Neural cell (in vitro differentiated cells): ENCODE measurements at regions not wholly inside any gene's neighbourhood (a gene's known extent, or its start where the extent isn't known, plus 50 kb on each side); places are given as distances from the start of the nearest gene placed in this dataset.

Source experiments
- H2AFZ ChIP-seq: fragments of 200-600, 300-800 bp; sonication (generic), shearing (Covaris generic); 2 replicates; pipeline ENCODE4 v1.6.0; 2014; ENCODE audit warnings: low read depth, mild to moderate bottlenecking, antibody characterized with exemption, low read length, moderate library complexity
- H3F3A ChIP-seq: fragments of 200-600 bp; shearing (Covaris generic); 2 replicates; pipeline ENCODE4 v1.6.1; 2016; ENCODE audit warnings: mild to moderate bottlenecking, moderate library complexity, mixed read lengths, antibody characterized with exemption, low read length; ENCODE audit not compliant: insufficient read depth, poor library complexity, severe bottlenecking
- H3K27ac ChIP-seq: fragments of 200-600, 300-800 bp; sonication (generic), shearing (Covaris generic); 2 replicates; pipeline ENCODE4 v1.5.1; 2014; ENCODE audit warnings: mild to moderate bottlenecking, low read length, moderate library complexity
- H3K27me3 ChIP-seq: fragments of 300-800, 200-600 bp; sonication (generic), shearing (Covaris generic); 2 replicates; pipeline ENCODE4 v1.6.0; 2014; ENCODE audit warnings: mild to moderate bottlenecking, low read depth, low read length, moderate library complexity; ENCODE audit not compliant: insufficient read depth
- H3K36me3 ChIP-seq: fragments of 300-800, 200-600 bp; sonication (generic), shearing (Covaris generic); 2 replicates; pipeline ENCODE4 v1.5.1; 2014; ENCODE audit warnings: mild to moderate bottlenecking, antibody characterized with exemption, low read length, moderate library complexity; ENCODE audit not compliant: insufficient read depth
- H3K4me2 ChIP-seq: fragments of 300-800, 200-600 bp; sonication (generic), shearing (Covaris generic); 2 replicates; pipeline ENCODE4 v1.6.0; 2014; ENCODE audit warnings: mild to moderate bottlenecking, low read length
- H3K4me3 ChIP-seq: fragments of 300-800, 200-600 bp; sonication (generic), shearing (Covaris generic); 2 replicates; pipeline ENCODE4 v1.5.1; 2014; ENCODE audit warnings: mild to moderate bottlenecking, low read length, moderate library complexity
- H3K79me2 ChIP-seq: fragments of 200-600 bp; shearing (Covaris generic); replicated peaks from 2 replicates; pipeline ENCODE4 v1.6.0; 2014; ENCODE audit warnings: mild to moderate bottlenecking, low read length, moderate library complexity; ENCODE audit not compliant: insufficient read depth
- H3K9ac ChIP-seq: fragments of 300-800, 200-600 bp; sonication (generic), shearing (Covaris generic); 2 replicates; pipeline ENCODE4 v1.6.1; 2016; ENCODE audit warnings: mild to moderate bottlenecking, low read length, mixed read lengths
- H3K9me2 ChIP-seq: fragments of 200-600 bp; shearing (Covaris generic); 2 replicates; pipeline ENCODE4 v1.6.1; 2016; ENCODE audit warnings: mild to moderate bottlenecking, low read length, mixed read lengths; ENCODE audit not compliant: insufficient read depth
- H3K9me3 ChIP-seq: fragments of 200-600, 300-800 bp; sonication (generic), shearing (Covaris generic); 2 replicates; pipeline ENCODE4 v1.6.1; 2016; ENCODE audit warnings: mild to moderate bottlenecking, mixed run types, low read length, moderate library complexity, mixed read lengths
- H4K20me1 ChIP-seq: fragments of 200-600 bp; shearing (Covaris generic); 2 replicates; pipeline ENCODE4 v1.6.1; 2016; ENCODE audit warnings: mild to moderate bottlenecking, mixed run types; ENCODE audit not compliant: insufficient read depth
- EP300 ChIP-seq: fragments of 450-650 bp; conservative IDR thresholded peaks from 2 replicates; pipeline ENCODE4 v1.6.1; 2014; ENCODE audit warnings: antibody characterized with exemption, mild to moderate bottlenecking, moderate library complexity; ENCODE audit not compliant: poor library complexity, severe bottlenecking
- EZH2 ChIP-seq: fragments of 200-600, 300-800 bp; shearing (Covaris generic), sonication (generic); IDR thresholded peaks from 2 replicates; pipeline ENCODE4 v1.6.1; 2014; ENCODE audit warnings: antibody characterized with exemption, low read length, borderline replicate concordance, mild to moderate bottlenecking; ENCODE audit not compliant: insufficient read depth, poor library complexity, severe bottlenecking
- MXI1 ChIP-seq: fragments of 450-650 bp; conservative IDR thresholded peaks from 2 replicates; pipeline ENCODE4 v1.6.1; 2014; ENCODE audit warnings: antibody characterized with exemption, mild to moderate bottlenecking; ENCODE audit not compliant: poor library complexity, severe bottlenecking
- POLR2AphosphoS5 ChIP-seq: IDR thresholded peaks from 2 replicates; pipeline ENCODE4 v1.6.1; 2012
- RAD21 ChIP-seq: fragments of 450-650 bp; conservative IDR thresholded peaks from 2 replicates; pipeline ENCODE4 v1.6.1; 2014; ENCODE audit warnings: antibody characterized with exemption, mild to moderate bottlenecking, moderate library complexity
- SMC3 ChIP-seq: fragments of 450-650 bp; conservative IDR thresholded peaks from 2 replicates; pipeline ENCODE4 v1.6.1; 2014; ENCODE audit warnings: antibody characterized with exemption, mild to moderate bottlenecking, moderate library complexity; ENCODE audit not compliant: poor library complexity
- TAF1 ChIP-seq: IDR thresholded peaks from 2 replicates; pipeline ENCODE4 v1.6.1; 2012; ENCODE audit warnings: low read depth
- TF ChIP-seq, protein P1 (sequence below): fragments of 450-650 bp; IDR thresholded peaks from 2 replicates; pipeline ENCODE4 v1.5.1; 2014; ENCODE audit warnings: antibody characterized with exemption, mild to moderate bottlenecking, moderate library complexity; ENCODE audit not compliant: poor library complexity, severe bottlenecking
- TF ChIP-seq, protein P2 (sequence below): IDR thresholded peaks from 2 replicates; pipeline ENCODE4 v1.6.1; 2012; ENCODE audit warnings: borderline replicate concordance

DNA sequence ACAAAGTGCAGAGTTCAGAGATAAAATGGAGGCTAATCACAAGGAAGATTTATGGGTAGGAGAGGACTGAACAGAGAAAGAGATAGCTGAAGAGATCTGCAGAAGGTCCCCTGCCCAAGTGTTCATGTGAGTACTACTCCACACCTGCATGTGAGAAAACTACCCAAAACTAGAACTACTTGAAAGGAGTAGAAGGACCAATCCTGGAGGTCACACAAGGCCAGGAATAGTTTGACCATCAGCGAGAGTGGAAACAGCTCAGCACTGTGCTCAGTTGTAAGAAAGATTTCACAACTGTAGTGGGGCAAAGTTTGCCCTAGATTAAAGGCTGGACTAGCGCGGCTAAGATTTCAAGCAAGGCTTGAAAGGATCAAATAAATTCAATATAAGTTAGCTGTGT lies 422.7 kb upstream of the LCORL start:
- H3K4me3 ChIP-seq: no peak overlapping the region
- H3K79me2 ChIP-seq: no peaks in the 10 kb centered on the region
- no peaks in the 10 kb centered on the region for H3K9me2 ChIP-seq
- no peak overlapping the region for H3K27ac ChIP-seq
- no peaks in the 10 kb centered on the region for H3K36me3 ChIP-seq
- H3F3A ChIP-seq: no peaks in the 10 kb centered on the region
- TF ChIP-seq EZH2: no peak
- no peak for TF ChIP-seq SMC3
- no peaks in the 10 kb centered on the region for H3K27me3 ChIP-seq
- H2AFZ ChIP-seq: no peak overlapping the region
- H3K4me2 ChIP-seq: no peak overlapping the region
- no peak overlapping the region for H3K9ac ChIP-seq
- H4K20me1 ChIP-seq: no peaks in the 10 kb centered on the region
- no peaks in the 10 kb centered on the region for H3K9me3 ChIP-seq

DNA sequence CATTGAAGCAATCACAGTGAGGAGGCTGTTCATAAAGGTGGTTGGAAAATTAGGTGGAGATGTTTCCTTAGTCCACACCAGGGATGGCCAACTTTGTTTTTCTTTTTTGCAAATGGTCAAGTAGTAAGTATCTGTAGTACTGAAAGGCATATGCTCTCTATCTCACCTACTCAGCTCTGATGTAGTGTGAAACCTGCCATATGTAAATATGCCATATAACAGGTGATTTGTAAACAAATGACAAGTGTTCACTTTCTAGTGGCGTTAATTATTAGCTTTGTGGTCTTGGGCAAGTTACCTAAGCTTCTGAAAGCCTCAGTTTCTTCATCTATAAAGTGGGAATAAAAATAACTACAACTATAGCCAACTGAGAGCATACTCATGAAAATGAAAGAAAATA lies 421.4 kb upstream of the LCORL start:
- Histone ChIP-seq H3K9me2 (no peaks in the 10 kb centered on the region), H3K27me3 (no peaks in the 10 kb centered on the region)

More for the DNA sequence above, 421.4 kb upstream of the LCORL start:
- Histone ChIP-seq H3K9ac (no peak overlapping the region), H3K4me3 (no peak overlapping the region), H3K79me2 (no peaks in the 10 kb centered on the region), H4K20me1 (no peaks in the 10 kb centered on the region), H3K36me3 (no peaks in the 10 kb centered on the region), H3K9me3 (no peaks in the 10 kb centered on the region), H3F3A (no peaks in the 10 kb centered on the region), H3K4me2 (no peak overlapping the region), H2AFZ (no peak overlapping the region), H3K27ac (no peak overlapping the region)
- no peak for TF ChIP-seq EP300
- TF ChIP-seq, protein P1, sequence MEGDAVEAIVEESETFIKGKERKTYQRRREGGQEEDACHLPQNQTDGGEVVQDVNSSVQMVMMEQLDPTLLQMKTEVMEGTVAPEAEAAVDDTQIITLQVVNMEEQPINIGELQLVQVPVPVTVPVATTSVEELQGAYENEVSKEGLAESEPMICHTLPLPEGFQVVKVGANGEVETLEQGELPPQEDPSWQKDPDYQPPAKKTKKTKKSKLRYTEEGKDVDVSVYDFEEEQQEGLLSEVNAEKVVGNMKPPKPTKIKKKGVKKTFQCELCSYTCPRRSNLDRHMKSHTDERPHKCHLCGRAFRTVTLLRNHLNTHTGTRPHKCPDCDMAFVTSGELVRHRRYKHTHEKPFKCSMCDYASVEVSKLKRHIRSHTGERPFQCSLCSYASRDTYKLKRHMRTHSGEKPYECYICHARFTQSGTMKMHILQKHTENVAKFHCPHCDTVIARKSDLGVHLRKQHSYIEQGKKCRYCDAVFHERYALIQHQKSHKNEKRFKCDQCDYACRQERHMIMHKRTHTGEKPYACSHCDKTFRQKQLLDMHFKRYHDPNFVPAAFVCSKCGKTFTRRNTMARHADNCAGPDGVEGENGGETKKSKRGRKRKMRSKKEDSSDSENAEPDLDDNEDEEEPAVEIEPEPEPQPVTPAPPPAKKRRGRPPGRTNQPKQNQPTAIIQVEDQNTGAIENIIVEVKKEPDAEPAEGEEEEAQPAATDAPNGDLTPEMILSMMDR: no peak
- TF ChIP-seq TAF1: no peak
- TF ChIP-seq SMC3: no peak
- TF ChIP-seq RAD21: no peak
- no peak for TF ChIP-seq POLR2AphosphoS5
- TF ChIP-seq, protein P2, sequence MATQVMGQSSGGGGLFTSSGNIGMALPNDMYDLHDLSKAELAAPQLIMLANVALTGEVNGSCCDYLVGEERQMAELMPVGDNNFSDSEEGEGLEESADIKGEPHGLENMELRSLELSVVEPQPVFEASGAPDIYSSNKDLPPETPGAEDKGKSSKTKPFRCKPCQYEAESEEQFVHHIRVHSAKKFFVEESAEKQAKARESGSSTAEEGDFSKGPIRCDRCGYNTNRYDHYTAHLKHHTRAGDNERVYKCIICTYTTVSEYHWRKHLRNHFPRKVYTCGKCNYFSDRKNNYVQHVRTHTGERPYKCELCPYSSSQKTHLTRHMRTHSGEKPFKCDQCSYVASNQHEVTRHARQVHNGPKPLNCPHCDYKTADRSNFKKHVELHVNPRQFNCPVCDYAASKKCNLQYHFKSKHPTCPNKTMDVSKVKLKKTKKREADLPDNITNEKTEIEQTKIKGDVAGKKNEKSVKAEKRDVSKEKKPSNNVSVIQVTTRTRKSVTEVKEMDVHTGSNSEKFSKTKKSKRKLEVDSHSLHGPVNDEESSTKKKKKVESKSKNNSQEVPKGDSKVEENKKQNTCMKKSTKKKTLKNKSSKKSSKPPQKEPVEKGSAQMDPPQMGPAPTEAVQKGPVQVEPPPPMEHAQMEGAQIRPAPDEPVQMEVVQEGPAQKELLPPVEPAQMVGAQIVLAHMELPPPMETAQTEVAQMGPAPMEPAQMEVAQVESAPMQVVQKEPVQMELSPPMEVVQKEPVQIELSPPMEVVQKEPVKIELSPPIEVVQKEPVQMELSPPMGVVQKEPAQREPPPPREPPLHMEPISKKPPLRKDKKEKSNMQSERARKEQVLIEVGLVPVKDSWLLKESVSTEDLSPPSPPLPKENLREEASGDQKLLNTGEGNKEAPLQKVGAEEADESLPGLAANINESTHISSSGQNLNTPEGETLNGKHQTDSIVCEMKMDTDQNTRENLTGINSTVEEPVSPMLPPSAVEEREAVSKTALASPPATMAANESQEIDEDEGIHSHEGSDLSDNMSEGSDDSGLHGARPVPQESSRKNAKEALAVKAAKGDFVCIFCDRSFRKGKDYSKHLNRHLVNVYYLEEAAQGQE: no peak
- TF ChIP-seq MXI1: no peak
- TF ChIP-seq EZH2: no peak
